SU-DHL-6 (cell line): ENCODE measurements at regions not wholly inside any gene's neighbourhood (a gene's known extent, or its start where the extent isn't known, plus 50 kb on each side); places are given as distances from the start of the nearest gene placed in this dataset.

Source experiments
- H2AFZ ChIP-seq: fragments of 200-600 bp; sonication (generic); 2 replicates; pipeline ENCODE4 v1.6.1; 2014; ENCODE audit warnings: low read depth, mild to moderate bottlenecking, moderate library complexity, mixed read lengths, antibody characterized with exemption, low read length; ENCODE audit not compliant: severe bottlenecking
- H3F3A ChIP-seq: fragments of 200-600 bp; shearing (Covaris generic); 2 replicates; pipeline ENCODE4 v1.6.0; 2016; ENCODE audit warnings: antibody characterized with exemption, mild to moderate bottlenecking; ENCODE audit not compliant: insufficient read depth
- H3K27ac ChIP-seq: fragments of 200-600 bp; sonication (generic); 2 replicates; pipeline ENCODE4 v1.5.1; 2016; ENCODE audit warnings: low read depth, mild to moderate bottlenecking, low read length, moderate library complexity, mixed read lengths
- H3K27me3 ChIP-seq: fragments of 200-600 bp; sonication (generic), shearing (Covaris generic); 2 replicates; pipeline ENCODE4 v1.6.0; 2014; ENCODE audit warnings: mild to moderate bottlenecking, low read length
- H3K36me3 ChIP-seq: fragments of 200-600 bp; sonication (generic); 2 replicates; pipeline ENCODE4 v1.6.1; 2014; ENCODE audit warnings: mild to moderate bottlenecking, low read length, mixed read lengths
- H3K4me2 ChIP-seq: fragments of 300-600, 200-600 bp; shearing (Covaris generic), sonication (generic); 2 replicates; pipeline ENCODE4 v1.6.0; 2014; ENCODE audit warnings: low read length, low read depth, mild to moderate bottlenecking; ENCODE audit not compliant: poor library complexity, severe bottlenecking
- H3K4me3 ChIP-seq: fragments of 200-600 bp; sonication (generic); 2 replicates; pipeline ENCODE4 v1.5.1; 2014; ENCODE audit warnings: antibody characterized with exemption, low read length, mild to moderate bottlenecking, mixed read lengths; ENCODE audit not compliant: insufficient read depth, poor library complexity, severe bottlenecking
- H3K79me2 ChIP-seq: fragments of 200-600 bp; sonication (generic); 2 replicates; pipeline ENCODE4 v1.6.1; 2014; ENCODE audit warnings: mild to moderate bottlenecking, low read length, moderate library complexity; ENCODE audit not compliant: insufficient read depth
- H3K9ac ChIP-seq: fragments of 200-600 bp; sonication (generic); 2 replicates; pipeline ENCODE4 v1.7.0; 2014; ENCODE audit warnings: mild to moderate bottlenecking, low read length
- H3K9me2 ChIP-seq: fragments of 200-600 bp; sonication (generic); replicated peaks from 2 replicates; pipeline ENCODE4 v1.6.1; 2014; ENCODE audit warnings: low read length; ENCODE audit not compliant: insufficient read depth
- H3K9me3 ChIP-seq: fragments of 200-600 bp; sonication (generic); 2 replicates; pipeline ENCODE4 v1.6.1; 2014; ENCODE audit warnings: low read length, mixed read lengths; ENCODE audit not compliant: insufficient read depth
- H4K20me1 ChIP-seq: fragments of 200-600 bp; sonication (generic); 2 replicates; pipeline ENCODE4 v1.6.1; 2014; ENCODE audit warnings: low read depth, mild to moderate bottlenecking, antibody characterized with exemption, low read length, moderate library complexity, mixed read lengths
- EZH2phosphoT487 ChIP-seq: fragments of 200-600 bp; sonication (generic), shearing (Covaris generic); conservative IDR thresholded peaks from 2 replicates; pipeline ENCODE4 v1.6.1; 2018; ENCODE audit warnings: mild to moderate bottlenecking, antibody characterized with exemption, low read length, moderate library complexity, mixed read lengths
- TF ChIP-seq, protein P1 (sequence below): fragments of 200-600 bp; sonication (generic); IDR thresholded peaks from one replicate; pipeline ENCODE4 v1.5.1; 2017; ENCODE audit warnings: antibody characterized with exemption, mild to moderate bottlenecking, low read length, moderate library complexity; ENCODE audit not compliant: insufficient read depth, poor library complexity, severe bottlenecking

DNA sequence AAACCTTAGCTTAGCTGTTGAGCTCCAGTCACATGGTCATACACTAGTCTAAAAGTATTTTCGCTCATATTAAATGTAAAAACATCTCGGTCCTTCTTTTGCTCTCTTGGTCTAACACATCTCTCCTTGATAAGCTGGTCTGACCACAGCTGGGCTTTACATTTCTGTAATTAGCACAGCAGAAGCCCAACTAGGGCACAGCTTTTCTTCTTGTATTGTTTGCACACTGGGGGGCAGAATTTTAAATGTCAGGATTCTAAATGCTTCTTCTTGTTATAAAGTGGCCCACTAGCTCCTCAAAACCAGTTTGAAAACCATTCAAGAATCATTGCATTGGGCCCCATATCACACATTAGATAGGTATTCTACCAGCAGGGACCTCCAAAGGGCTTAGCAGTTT lies 289.1 kb upstream of the PKN2 start:
- Histone ChIP-seq H3K36me3 (no peaks in the 10 kb centered on the region), H3K79me2 (no peaks in the 10 kb centered on the region), H2AFZ (no peak overlapping the region), H3K4me3 (no peak overlapping the region), H3K27ac (no peak overlapping the region), H4K20me1 (no peaks in the 10 kb centered on the region), H3K4me2 (no peak overlapping the region), H3F3A (no peaks in the 10 kb centered on the region), H3K9me3 (no peaks in the 10 kb centered on the region), H3K9me2 (no peaks in the 10 kb centered on the region), H3K27me3 (0 out of 2 replicates have a peak, but pooled peaks cover 2% of the 10 kb centered on the region), H3K9ac (no peak overlapping the region)
- TF ChIP-seq EZH2phosphoT487: no peak
- TF ChIP-seq, protein P1, sequence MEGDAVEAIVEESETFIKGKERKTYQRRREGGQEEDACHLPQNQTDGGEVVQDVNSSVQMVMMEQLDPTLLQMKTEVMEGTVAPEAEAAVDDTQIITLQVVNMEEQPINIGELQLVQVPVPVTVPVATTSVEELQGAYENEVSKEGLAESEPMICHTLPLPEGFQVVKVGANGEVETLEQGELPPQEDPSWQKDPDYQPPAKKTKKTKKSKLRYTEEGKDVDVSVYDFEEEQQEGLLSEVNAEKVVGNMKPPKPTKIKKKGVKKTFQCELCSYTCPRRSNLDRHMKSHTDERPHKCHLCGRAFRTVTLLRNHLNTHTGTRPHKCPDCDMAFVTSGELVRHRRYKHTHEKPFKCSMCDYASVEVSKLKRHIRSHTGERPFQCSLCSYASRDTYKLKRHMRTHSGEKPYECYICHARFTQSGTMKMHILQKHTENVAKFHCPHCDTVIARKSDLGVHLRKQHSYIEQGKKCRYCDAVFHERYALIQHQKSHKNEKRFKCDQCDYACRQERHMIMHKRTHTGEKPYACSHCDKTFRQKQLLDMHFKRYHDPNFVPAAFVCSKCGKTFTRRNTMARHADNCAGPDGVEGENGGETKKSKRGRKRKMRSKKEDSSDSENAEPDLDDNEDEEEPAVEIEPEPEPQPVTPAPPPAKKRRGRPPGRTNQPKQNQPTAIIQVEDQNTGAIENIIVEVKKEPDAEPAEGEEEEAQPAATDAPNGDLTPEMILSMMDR: no peak

DNA sequence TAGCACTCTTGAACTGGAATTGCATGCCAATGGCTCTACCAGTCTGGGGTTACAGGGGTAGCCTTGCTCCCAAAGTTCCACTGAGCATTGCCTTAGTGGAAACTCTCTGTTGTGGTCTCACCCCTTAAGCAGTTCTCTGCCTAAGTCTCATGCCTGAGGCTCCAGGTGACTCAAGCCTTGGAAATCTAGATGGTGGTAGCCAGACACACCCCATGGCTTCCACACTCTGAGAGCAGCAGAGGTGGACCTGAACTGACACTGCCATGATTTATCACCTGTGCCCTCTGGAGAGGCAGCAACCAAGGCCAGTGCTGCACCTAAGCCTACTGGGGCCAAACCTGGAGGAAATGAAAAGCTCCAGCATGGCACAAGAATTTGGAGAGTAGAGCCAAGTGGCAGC lies 285.7 kb upstream of the PKN2 start:
- TF ChIP-seq EZH2phosphoT487: no peak
- TF ChIP-seq, protein P1: no peak
- Histone ChIP-seq H3K9me2 (no peaks in the 10 kb centered on the region), H3K27me3 (0 out of 2 replicates have a peak, but pooled peaks cover 2% of the 10 kb centered on the region), H2AFZ (no peak overlapping the region), H3K9me3 (no peaks in the 10 kb centered on the region), H3K36me3 (no peaks in the 10 kb centered on the region), H3K4me2 (no peak overlapping the region), H3K79me2 (no peaks in the 10 kb centered on the region), H3K27ac (no peak overlapping the region), H4K20me1 (no peaks in the 10 kb centered on the region), H3K9ac (no peak overlapping the region), H3K4me3 (no peak overlapping the region), H3F3A (no peaks in the 10 kb centered on the region)

DNA sequence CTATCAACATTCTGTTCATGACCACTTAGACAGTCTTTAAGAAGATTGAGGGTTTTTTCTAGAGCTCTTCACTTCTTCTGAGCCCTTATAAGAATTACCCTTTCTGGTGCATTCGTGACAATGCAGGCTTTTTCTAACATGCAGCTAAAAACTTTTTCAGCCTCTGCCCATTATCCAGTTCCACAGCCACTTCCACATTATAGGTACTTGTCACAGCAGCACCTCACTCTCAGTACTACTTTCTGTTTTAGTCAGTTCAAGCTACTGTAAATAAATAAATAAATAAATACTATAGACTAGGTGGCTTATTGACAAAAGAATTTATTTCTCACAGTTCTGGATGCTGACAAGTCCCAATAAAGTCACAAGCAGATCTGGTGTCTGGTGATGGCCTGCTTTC lies 284.4 kb upstream of the PKN2 start:
- Histone ChIP-seq H2AFZ (no peak overlapping the region), H3K79me2 (no peaks in the 10 kb centered on the region), H3K9me2 (no peaks in the 10 kb centered on the region), H3K27ac (no peak overlapping the region), H4K20me1 (no peaks in the 10 kb centered on the region), H3K9ac (no peak overlapping the region), H3K4me2 (no peak overlapping the region), H3F3A (no peaks in the 10 kb centered on the region), H3K9me3 (no peaks in the 10 kb centered on the region), H3K36me3 (no peaks in the 10 kb centered on the region), H3K27me3 (0 out of 2 replicates have a peak, but pooled peaks cover 2% of the 10 kb centered on the region), H3K4me3 (no peak overlapping the region)
- TF ChIP-seq, protein P1: no peak
- no peak for TF ChIP-seq EZH2phosphoT487

DNA sequence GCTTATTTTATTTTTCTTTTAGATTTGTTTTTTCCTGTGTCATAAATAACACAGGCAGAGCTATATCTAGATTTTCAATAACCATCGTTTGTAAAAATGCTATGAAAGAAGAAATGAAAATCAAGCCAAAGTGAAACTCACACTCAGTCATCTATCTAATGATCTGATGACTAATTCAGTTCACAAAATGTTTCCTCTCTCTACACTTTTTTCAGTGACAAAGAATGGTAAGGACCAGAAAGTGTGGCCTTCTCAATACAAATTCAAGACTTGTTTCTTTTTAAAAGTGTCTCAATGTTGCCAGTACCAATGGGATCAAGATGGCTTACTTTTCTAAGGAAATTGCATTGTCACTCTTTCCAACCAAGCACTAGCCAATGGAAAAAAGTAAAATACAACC lies 282.8 kb upstream of the PKN2 start:
- Histone ChIP-seq H4K20me1 (no peaks in the 10 kb centered on the region), H2AFZ (no peak overlapping the region), H3K9me2 (no peaks in the 10 kb centered on the region), H3K79me2 (no peaks in the 10 kb centered on the region), H3F3A (no peaks in the 10 kb centered on the region), H3K36me3 (no peaks in the 10 kb centered on the region), H3K27ac (no peak overlapping the region), H3K4me3 (no peak overlapping the region), H3K4me2 (no peak overlapping the region), H3K27me3 (0 out of 2 replicates have a peak, but pooled peaks cover 2% of the 10 kb centered on the region), H3K9me3 (no peaks in the 10 kb centered on the region), H3K9ac (no peak overlapping the region)
- TF ChIP-seq, protein P1: no peak
- no peak for TF ChIP-seq EZH2phosphoT487
